Progenitor cell of endocrine pancreas (in vitro differentiated cells): ENCODE measurements at regions not wholly inside any gene's neighbourhood (a gene's known extent, or its start where the extent isn't known, plus 50 kb on each side); places are given as distances from the start of the nearest gene placed in this dataset.

Experiments used
- DNase-seq: peaks from one replicate; pipeline ENCODE4 v3.0.0; 2021; ENCODE audit warnings: low spot score; ENCODE audit not compliant: unreplicated experiment
- H3K27ac Mint-ChIP-seq: 2 replicates; pipeline ENCODE4 v1.8.0; 2021; ENCODE audit warnings: mild to moderate bottlenecking, moderate library complexity, mixed read lengths
- H3K27me3 Mint-ChIP-seq: 2 replicates; pipeline ENCODE4 v1.8.0; 2021; ENCODE audit warnings: mixed read lengths
- H3K36me3 Mint-ChIP-seq: 2 replicates; pipeline ENCODE4 v1.8.0; 2022; ENCODE audit warnings: mixed read lengths; ENCODE audit not compliant: insufficient read depth
- H3K4me1 Mint-ChIP-seq: 2 replicates; pipeline ENCODE4 v1.8.0; 2021; ENCODE audit warnings: low read depth, mixed read lengths
- H3K4me3 Mint-ChIP-seq: 2 replicates; pipeline ENCODE4 v1.8.0; 2021; ENCODE audit warnings: low read depth, mild to moderate bottlenecking, moderate library complexity, mixed read lengths
- H3K9me3 Mint-ChIP-seq: 2 replicates; pipeline ENCODE4 v1.8.0; 2021; ENCODE audit warnings: low read depth, mixed read lengths
- TF ChIP-seq, protein P1 (sequence below): fragments of 200-600 bp; sonication (generic); IDR thresholded peaks from one replicate; pipeline ENCODE4 v1.5.0; 2021; ENCODE audit warnings: antibody characterized with exemption, mild to moderate bottlenecking; ENCODE audit not compliant: unreplicated experiment

DNA sequence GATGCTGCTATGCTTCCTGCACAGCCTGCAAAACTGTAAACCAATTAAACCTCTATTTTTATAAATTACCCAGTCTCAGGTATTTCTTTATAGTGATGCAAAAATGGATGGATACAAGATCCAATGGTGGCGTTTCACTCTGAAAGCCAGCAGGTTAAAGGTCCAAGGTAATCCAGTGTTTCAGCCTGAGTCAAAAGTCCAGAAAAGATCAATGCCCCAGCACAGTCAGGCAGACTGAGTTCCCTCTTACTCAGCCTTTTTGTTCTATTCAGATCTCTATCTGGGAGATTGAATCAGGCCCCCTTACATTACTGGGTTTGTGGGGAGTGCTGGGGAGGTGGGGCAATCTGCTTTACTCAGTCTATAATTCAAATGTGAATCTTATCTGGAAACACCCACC, 464.5 kb downstream of the GXYLT1 start:
- no peak for DNase-seq
- no peaks in the 10 kb centered on the region for H3K27me3 Mint-ChIP-seq
- H3K4me1 Mint-ChIP-seq, result no peaks in the 10 kb centered on the region
- TF ChIP-seq, protein P1, sequence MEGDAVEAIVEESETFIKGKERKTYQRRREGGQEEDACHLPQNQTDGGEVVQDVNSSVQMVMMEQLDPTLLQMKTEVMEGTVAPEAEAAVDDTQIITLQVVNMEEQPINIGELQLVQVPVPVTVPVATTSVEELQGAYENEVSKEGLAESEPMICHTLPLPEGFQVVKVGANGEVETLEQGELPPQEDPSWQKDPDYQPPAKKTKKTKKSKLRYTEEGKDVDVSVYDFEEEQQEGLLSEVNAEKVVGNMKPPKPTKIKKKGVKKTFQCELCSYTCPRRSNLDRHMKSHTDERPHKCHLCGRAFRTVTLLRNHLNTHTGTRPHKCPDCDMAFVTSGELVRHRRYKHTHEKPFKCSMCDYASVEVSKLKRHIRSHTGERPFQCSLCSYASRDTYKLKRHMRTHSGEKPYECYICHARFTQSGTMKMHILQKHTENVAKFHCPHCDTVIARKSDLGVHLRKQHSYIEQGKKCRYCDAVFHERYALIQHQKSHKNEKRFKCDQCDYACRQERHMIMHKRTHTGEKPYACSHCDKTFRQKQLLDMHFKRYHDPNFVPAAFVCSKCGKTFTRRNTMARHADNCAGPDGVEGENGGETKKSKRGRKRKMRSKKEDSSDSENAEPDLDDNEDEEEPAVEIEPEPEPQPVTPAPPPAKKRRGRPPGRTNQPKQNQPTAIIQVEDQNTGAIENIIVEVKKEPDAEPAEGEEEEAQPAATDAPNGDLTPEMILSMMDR, result no peak
- no peaks in the 10 kb centered on the region for H3K36me3 Mint-ChIP-seq
- H3K27ac Mint-ChIP-seq, result no peak overlapping the region
- no peak overlapping the region for H3K4me3 Mint-ChIP-seq
- H3K9me3 Mint-ChIP-seq, result peaks cover 3% of the 10 kb centered on the region

DNA sequence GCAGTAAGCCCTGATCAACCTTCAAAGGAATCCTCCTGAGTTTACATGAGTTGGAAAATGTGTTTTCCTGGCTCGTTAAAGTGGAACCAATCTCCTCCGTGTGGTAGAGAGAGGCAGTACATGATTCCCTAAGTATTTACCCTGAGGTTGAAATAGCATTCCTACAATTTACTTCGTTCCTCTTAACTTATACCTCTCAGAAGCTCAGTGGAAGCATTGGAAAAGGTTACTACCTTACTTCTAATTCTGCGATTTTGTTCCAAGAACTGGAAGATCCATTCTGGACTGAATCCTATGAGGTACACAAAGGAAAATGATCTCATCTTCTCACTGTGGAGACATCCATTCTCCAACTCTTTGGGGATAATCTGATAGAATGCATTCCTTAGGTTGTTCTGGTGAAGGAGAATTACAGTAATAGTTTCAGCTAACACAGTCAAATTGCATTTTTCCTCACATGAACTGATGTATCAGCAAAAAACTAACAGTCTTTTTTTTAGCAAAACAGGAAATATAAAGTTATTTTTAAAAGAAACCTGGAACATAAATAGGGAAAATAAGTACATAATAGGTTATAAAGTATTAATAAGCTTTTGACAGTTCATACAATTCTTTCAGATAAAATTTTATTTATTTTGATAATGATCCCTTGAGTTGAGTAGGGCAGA, 475.6 kb downstream of the PDZRN4 start:
- Mint-ChIP-seq H3K4me3 (no peak overlapping the region), H3K36me3 (no peaks in the 10 kb centered on the region), H3K9me3 (no peaks in the 10 kb centered on the region), H3K4me1 (no peaks in the 10 kb centered on the region), H3K27me3 (no peaks in the 10 kb centered on the region), H3K27ac (no peak overlapping the region)
- DNase-seq, result no peak
- TF ChIP-seq, protein P1, result peak; percentile 63

DNA sequence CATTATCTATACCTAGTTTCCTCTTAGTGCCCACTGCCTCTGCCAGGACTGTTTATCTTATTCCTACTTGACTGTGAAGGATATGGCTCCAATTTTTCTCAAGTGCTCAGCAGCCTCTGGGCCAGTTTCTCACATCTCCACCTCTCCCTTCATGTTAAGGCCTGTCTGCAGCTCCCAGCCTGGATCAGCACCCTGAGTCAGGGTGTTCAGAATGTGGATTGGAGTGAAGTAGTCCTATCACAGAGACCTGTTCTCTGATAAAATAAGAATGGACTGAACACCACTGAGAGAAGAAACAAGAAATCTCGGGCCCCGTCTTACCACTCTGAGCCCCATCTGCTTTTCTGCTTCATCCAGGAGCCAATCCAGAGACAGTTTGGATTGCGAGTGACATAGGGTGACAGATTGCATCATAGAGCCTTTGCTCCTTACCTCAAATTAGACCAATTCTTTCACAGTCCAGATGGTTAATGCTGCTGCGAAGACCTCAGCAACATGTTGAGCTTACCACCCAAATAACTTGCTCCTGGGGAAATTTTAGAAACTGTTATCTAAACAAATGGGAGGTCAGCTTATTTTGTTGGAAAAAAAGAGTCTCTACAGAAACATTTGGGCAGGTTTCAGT, 473.1 kb downstream of the PDZRN4 start:
- no peaks in the 10 kb centered on the region for H3K36me3 Mint-ChIP-seq
- H3K9me3 Mint-ChIP-seq, result no peaks in the 10 kb centered on the region
- no peaks in the 10 kb centered on the region for H3K27me3 Mint-ChIP-seq
- no peak overlapping the region for H3K27ac Mint-ChIP-seq
- TF ChIP-seq, protein P1, result no peak
- peaks cover 5% of the 10 kb centered on the region for H3K4me1 Mint-ChIP-seq
- no peak for DNase-seq
- H3K4me3 Mint-ChIP-seq, result no peak overlapping the region

DNA sequence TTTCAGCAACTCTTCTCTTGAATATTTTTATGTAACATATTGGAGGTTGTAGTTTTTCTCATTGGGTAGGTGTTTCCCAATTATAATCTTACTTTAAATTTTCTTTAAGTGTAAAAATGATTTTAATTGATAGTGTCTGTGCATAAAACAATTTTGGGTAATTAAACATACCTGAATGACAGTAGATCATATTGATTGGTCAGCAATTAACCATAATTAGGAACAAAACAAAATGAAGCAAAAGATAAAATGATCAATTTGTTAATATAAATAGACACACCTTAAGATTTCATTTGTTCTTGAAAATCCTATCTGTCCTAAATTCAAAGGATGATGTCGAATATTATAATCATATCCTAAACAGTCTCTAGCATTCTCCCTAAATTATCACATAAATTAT, 468.3 kb downstream of the PDZRN4 start:
- Mint-ChIP-seq H3K4me1 (peaks cover 5% of the 10 kb centered on the region), H3K27me3 (no peaks in the 10 kb centered on the region), H3K9me3 (no peaks in the 10 kb centered on the region), H3K36me3 (no peaks in the 10 kb centered on the region), H3K4me3 (no peak overlapping the region), H3K27ac (no peak overlapping the region)
- no peak for DNase-seq
- TF ChIP-seq, protein P1, result no peak

DNA sequence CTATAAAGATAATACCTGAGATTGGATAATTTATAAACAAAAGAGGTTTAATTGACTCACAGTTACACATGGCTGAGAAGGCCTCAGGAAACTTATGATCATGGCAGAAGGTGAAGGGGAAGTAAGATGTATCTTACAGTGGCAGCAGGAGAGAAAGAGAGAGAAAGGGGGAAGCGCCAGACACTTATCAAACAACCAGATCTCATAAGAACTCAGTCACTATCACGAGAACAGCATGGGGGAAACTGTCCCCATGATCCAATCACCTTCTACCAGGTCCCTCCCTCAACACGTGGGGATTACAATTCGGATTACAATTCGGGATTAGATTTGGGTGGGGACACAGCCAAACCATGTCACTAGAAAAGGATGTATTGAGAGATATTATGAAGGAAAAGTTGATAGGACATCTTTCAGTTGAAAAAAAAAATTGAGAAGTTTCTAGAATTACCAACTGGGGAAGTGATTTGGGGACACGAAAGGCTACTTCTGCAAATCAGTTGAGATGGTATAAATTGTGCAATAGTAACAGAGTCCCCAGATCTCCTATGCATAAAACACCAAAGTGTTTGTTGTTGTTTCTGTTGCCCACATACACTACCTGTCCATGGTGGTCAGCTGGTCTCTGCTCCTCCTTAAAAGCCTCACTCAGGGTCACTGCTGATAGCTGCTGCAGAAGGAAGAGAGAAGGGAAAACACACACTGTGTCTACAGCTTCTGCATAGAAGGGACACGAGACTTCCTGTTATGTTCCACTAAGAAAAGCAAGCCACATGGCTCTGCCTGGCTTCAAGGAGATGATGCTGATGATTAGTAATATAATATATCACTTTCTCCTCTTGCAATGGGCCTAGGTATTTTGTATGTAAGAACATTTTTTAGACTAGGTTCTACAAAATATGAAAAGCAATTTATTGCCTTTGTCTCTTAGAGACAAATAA, 465.5 kb downstream of the PDZRN4 start:
- TF ChIP-seq, protein P1, result no peak
- Mint-ChIP-seq H3K36me3 (no peaks in the 10 kb centered on the region), H3K9me3 (no peaks in the 10 kb centered on the region), H3K4me1 (peaks cover 5% of the 10 kb centered on the region), H3K27me3 (no peaks in the 10 kb centered on the region), H3K4me3 (no peak overlapping the region), H3K27ac (no peak overlapping the region)
- DNase-seq, result no peak
